Peyer's patch (tissue), 4 donors: ENCODE measurements at regions not wholly inside any gene's neighbourhood (a gene's known extent, or its start where the extent isn't known, plus 50 kb on each side); places are given as distances from the start of the nearest gene placed in this dataset.

Experiments used
- DNase-seq, 3 donors: peaks; one replicate each; pipeline ENCODE4 v3.0.0-alpha.2; 2017 to 2019
- H3K27ac ChIP-seq, 4 donors: fragments of 200-600 bp; sonication (generic); one replicate each; pipeline ENCODE4 v1.5.1; 2016 to 2019
- H3K27me3 ChIP-seq, 2 donors: fragments of 200-600 bp; sonication (generic); one replicate each; pipeline ENCODE4 v1.5.1; 2019
- H3K36me3 ChIP-seq, 3 donors: fragments of 200-600 bp; sonication (generic); one replicate each; pipeline ENCODE4 v1.5.1; 2016 to 2019
- H3K4me1 ChIP-seq, 4 donors: fragments of 200-600 bp; sonication (generic); one replicate each; pipeline ENCODE4 v1.5.1; 2016 to 2019
- H3K4me3 ChIP-seq, 4 donors: fragments of 200-600 bp; sonication (generic); 1 replicate in 3 of 4; 2 replicates in 1 of 4; pipeline ENCODE4 v1.5.1; 2016 to 2019; ENCODE audit warnings: mild to moderate bottlenecking in 1 of 4
- H3K9me3 ChIP-seq, 4 donors: fragments of 200-600 bp; sonication (generic); one replicate each; pipeline ENCODE4 v1.5.1; 2016 to 2019; ENCODE audit warnings: mild to moderate bottlenecking in 1 of 4
- CTCF ChIP-seq, 6 experiments: fragments of 450-650 bp in 4 of 6; fragments of 200-600 bp in 2 of 6; sonication (generic) in 1 of 6; IDR thresholded peaks; one replicate each; pipeline ENCODE4 v1.5.1; 2017 to 2019; ENCODE audit warnings: antibody characterized with exemption in 6 of 6, mild to moderate bottlenecking in 3 of 6, moderate library complexity in 1 of 6
- POLR2A ChIP-seq, 2 donors: fragments of 450-650 bp; IDR thresholded peaks; one replicate each; pipeline ENCODE4 v1.5.1; 2017; ENCODE audit warnings: antibody characterized with exemption in 2 of 2, mild to moderate bottlenecking in 2 of 2, moderate library complexity in 2 of 2

DNA sequence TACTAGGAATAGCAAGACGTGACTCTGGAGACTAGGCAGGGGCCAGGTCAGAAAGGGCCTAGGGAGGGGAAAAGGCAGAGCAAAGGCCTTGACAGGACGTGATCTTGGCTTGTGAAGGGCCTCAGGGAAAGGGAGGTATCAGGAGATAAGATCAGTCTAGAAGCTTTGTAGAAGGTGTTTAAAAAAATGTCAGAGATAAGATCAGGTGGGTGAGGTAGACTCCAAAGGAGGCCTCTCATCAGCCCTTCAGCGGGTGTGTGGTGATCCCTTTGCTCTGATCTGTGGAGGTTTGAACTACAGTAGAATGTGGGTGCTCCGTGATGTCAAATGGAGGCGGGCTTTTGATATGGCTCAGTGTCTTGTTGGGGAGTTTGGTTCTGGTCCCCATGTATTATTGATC is 78.8 kb upstream of the PRPS1 start:
- Histone ChIP-seq H3K27ac (no peak overlapping the region), H3K4me3 (no peak overlapping the region), H3K27me3 (no peaks in the 10 kb centered on the region), H3K9me3 (no peaks in the 10 kb centered on the region), H3K4me1 (no peaks in the 10 kb centered on the region), H3K36me3 (no peaks in the 10 kb centered on the region)
- TF ChIP-seq POLR2A (IDR thresholded peaks at IDR 0.05) (no peak), CTCF (IDR thresholded peaks at IDR 0.05) (no peak)
- no peak for DNase-seq

- Histone ChIP-seq H3K27ac (no peak overlapping the region), H3K4me3 (no peak overlapping the region), H3K27me3 (no peaks in the 10 kb centered on the region), H3K9me3 (no peaks in the 10 kb centered on the region), H3K4me1 (no peaks in the 10 kb centered on the region), H3K36me3 (no peaks in the 10 kb centered on the region)
- no peak for DNase-seq
- TF ChIP-seq CTCF (IDR thresholded peaks at IDR 0.05) (no peak), POLR2A (IDR thresholded peaks at IDR 0.05) (no peak)
Measured at GRCh38 chrX:107551546-107551945, 76.8 kb upstream of the PRPS1 start.

DNA sequence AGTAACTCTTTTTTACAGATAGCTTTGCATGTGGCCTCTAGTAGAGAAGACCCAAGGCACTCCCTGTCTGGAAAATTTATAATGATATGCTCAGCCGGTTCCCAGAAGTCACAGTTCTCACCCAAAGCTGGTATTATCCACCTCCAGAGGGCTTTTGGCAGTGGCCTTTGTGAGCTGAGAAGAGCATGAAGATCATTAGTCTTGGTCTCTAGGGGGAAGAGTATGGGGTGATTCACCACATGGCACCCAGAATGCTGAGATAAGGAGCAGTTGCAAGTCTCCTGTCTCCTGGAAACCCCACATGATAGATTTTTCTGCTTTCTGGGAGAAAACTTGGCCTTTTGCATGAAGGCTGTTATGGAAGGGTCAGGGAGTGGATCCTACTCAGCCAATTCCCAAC is 75.4 kb upstream of the PRPS1 start:
- no peak for DNase-seq
- Histone ChIP-seq H3K4me3 (no peak overlapping the region), H3K9me3 (no peaks in the 10 kb centered on the region), H3K36me3 (no peaks in the 10 kb centered on the region), H3K27me3 (no peaks in the 10 kb centered on the region), H3K27ac (no peak overlapping the region), H3K4me1 (no peaks in the 10 kb centered on the region)
- TF ChIP-seq CTCF (IDR thresholded peaks at IDR 0.05) (no peak), POLR2A (IDR thresholded peaks at IDR 0.05) (no peak)

DNA sequence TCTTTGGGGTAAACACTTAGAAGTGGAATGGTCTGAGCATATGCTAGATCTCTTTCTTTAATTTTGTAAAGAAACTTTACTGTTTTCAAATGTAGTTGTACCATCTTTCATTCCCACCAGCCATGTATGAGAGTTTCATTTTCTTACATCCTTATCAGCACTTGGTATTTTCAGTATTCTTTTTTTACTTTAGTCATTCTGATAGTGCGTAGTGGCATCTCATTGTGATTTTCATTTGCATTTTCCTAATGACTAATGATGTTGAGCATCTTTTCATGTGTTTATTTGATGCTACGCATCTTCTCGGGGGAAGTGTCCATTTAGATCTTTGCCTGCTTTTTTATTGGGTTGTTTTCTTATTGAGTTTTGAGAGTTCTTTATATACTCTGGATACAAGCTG is 71.3 kb upstream of the PRPS1 start:
- Histone ChIP-seq H3K4me3 (no peak overlapping the region), H3K4me1 (no peaks in the 10 kb centered on the region), H3K27ac (no peak overlapping the region), H3K9me3 (no peaks in the 10 kb centered on the region), H3K36me3 (no peaks in the 10 kb centered on the region), H3K27me3 (no peaks in the 10 kb centered on the region)
- no peak for TF ChIP-seq CTCF (IDR thresholded peaks at IDR 0.05)
- TF ChIP-seq POLR2A (IDR thresholded peaks at IDR 0.05) = no peak
- no peak for DNase-seq

- TF ChIP-seq CTCF (IDR thresholded peaks at IDR 0.05) (no peak), POLR2A (IDR thresholded peaks at IDR 0.05) (no peak)
- no peaks in the 10 kb centered on the region for H3K27me3 ChIP-seq
Measured at GRCh38 chrX:107559506-107559905, 68.8 kb upstream of the PRPS1 start.

DNA sequence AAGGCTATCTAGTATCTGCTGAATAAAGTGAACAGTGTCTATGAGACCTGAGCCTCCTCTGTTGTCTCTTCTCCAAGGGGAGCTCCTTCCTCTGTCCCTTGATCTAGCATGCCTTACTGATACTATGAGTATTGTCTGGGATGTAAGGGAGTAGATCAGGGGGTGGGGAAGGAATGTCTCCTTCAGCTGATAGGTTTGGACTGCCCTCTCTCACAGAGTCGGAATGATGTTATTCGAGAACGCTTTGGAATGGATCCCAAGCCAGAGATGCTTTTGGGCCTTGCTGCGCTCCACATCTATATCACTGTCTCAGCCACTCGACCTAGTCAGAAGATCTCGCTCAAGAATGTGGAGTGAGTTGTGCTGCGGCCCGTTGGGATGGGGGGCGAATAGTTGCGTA is 68.3 kb upstream of the PRPS1 start:
- no peaks in the 10 kb centered on the region for H3K27me3 ChIP-seq
- H3K27ac ChIP-seq = no peak overlapping the region
- H3K9me3 ChIP-seq = no peaks in the 10 kb centered on the region
- no peak overlapping the region for H3K4me3 ChIP-seq
- no peak for DNase-seq
- no peaks in the 10 kb centered on the region for H3K4me1 ChIP-seq
- TF ChIP-seq CTCF (IDR thresholded peaks at IDR 0.05) (no peak), POLR2A (IDR thresholded peaks at IDR 0.05) (no peak)
- no peaks in the 10 kb centered on the region for H3K36me3 ChIP-seq

More at GRCh38 chrX:107559506-107559905, 68.8 kb upstream of the PRPS1 start:
- Histone ChIP-seq H3K4me1 (no peaks in the 10 kb centered on the region), H3K4me3 (no peak overlapping the region), H3K36me3 (no peaks in the 10 kb centered on the region), H3K9me3 (no peaks in the 10 kb centered on the region), H3K27ac (no peak overlapping the region)
- DNase-seq = no peak
